NOMO-1 (cell line): ENCODE measurements at regions not wholly inside any gene's neighbourhood (a gene's known extent, or its start where the extent isn't known, plus 50 kb on each side); places are given as distances from the start of the nearest gene placed in this dataset.

ENCODE experiments used
- DNase-seq, 2 experiments: peaks; one replicate each; lab custom pipeline; 2025; ENCODE audit not compliant: unreplicated experiment in 2 of 2; lab: John Stamatoyannopoulos, UW

DNA sequence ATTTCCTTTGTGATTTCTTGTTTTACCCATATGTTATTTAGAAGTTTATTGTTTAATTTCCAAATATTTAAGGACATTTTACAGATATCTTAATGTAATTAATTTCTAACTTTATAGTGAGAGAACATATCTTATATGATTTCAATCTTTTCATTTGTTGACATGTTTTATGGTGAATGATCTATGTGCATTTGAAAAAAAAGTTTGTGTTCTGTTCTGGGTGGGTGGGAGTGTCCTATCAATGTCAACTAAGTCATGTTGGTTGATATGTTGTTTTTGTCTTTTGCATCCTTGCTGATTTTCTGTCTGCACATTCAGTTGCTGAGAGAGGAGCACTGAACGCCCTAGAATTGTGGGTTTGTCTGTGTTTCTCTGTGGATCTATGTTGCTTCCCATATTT is 50.3 kb upstream of the CBFA2T3 start:
- DNase-seq = no peak

DNA sequence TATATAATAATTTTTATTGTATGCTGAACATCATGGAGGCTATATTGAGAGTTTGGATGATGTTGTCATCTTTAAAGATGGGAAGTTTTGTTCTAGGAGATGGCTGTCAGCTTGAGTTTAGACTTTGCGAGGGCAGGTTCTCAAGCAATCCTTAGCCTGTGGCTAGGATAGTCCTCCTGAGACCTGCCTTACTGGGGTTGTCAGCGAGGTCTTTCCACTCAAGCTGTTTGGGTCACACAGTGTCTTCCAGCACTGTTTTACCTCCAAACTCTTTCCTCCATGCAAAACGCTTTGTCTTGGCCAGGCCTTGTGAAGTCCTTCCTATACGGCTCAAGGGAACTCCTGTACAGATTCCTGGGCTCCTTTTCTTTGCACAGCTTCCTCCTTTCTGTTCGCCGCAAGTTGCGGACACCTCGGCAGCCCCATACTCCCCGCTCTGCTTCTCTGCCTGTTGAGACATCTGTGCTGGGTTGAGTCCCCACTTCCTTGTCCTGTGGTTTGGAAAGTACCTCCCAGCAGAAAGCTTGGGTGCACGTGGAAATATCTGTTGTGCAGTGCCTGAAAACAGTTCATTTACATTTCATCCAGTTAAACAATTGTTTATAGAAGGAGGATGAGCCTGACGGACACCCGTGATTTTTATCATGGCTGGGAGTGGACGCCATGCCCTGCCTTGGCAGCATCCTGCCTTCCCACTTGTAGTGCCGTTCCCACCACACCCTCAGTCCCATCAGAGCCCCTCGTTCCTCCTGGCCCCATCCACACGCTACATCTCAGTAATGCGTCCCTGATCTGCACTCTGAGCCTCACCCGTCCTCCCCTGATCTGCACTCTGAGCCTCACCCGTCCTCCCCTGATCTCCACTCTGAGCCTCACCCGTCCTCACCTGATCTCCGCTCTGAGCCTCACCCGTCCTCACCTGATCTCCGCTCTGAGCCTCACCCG is 55.0 kb upstream of the CBFA2T3 start:
- DNase-seq = peak; percentile 91 to 97

DNA sequence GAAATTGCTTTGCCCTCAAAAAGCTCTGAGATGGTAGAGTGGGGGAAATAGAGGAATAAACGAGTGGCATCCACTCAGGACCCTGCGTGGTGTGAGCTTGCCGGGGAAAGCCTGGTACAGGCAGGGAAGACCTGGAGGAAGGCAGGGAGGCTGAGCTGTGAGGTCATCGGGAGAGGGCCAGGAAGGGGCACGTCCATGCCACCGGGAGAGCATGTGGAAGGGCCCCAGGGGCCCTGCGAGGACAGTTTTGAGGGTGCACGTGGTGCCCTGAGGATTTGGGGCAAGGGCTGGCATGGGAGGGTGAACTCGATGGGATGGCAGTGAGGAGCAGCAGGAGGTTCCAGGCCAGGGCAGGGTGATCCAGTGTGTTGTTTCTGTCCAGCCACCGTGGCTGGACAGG is 56.3 kb upstream of the CBFA2T3 start:
- DNase-seq = no peak

DNA sequence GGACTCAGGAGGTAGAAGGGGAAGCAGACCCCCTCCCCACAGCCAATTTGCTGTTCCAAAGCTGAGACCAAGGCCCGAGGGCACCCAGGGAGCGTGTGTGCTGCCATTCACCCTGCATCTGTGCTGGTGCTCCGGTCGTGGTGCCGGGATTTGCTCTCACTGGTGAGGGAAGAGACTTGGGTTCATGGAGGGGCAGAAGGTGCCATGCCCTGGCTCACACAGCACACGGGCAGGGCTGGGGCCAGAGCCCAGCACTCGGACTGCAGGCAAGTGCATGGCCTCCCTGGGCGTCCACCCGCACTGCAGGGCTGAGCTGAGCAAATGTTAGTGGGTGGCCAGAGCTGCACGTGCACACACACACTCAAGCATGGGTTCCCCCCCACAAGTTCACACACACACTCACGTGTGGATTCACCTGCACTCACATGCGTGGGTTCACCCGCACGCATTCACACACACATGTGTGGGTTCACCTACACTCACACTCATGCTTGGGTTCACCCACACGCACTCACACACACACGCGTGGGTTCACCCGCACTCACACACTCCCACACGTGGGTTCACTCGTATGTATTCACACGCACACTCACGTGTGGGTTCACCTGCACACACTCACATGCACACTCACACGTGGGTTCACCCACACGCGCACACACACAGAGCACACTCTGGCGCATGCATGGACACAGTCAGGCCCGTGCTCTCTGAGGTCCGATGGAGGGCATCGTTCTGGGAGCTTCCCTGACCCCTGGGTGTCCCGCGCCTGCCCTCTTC is 57.0 kb upstream of the CBFA2T3 start:
- DNase-seq = no peak

DNA sequence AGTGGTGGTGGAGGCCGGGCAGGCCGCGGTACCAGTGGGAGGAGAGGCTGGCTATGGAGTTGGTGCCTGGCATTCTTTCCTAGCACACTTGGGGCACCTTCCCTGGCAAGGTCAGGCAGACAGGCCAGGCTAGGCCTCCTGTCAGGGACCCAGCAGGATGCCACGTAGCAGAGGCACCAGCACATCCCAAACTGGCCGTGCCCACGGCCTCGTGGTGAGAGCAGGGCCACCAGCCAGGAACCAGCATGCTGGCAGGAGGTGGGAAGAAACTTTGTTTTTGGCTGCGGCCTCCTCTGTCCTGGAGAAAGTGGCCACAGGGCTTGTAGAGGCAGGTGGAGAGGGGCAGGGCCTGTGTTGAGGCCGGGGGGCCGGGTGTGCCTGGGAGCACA is 57.6 kb upstream of the CBFA2T3 start:
- no peak for DNase-seq

DNA sequence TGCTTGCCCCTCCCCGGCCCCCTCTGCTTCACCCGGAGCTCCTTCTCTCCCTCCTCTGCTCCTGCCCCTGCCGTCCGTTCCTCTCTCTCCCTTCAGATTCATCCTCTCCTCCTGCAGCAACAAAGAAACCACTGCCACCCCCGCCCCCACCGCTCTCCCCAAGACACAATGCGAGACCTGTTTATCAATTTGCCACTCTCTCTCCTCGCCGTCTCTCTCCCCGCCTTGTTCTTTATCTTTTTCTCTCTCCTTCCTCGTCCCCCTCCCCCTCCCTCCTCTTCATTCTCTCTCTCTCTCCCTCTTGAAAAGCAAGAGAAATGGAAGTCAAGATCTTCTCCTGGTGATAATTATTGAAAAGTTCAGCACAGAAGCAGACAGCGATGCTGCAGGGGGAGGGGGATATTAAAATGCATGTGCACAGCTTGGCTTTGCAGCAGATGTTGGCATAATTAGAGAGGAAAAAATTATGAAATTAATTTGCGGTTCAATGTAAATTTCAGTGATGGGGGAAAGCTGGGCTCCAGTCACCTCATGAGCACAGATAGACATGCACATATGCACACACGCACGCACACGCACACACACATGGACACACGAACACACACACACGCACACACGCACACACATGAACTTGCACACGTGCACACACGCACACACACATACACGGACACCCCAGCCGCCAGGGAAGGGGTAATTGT is 58.1 kb upstream of the CBFA2T3 start:
- DNase-seq = no peak

DNA sequence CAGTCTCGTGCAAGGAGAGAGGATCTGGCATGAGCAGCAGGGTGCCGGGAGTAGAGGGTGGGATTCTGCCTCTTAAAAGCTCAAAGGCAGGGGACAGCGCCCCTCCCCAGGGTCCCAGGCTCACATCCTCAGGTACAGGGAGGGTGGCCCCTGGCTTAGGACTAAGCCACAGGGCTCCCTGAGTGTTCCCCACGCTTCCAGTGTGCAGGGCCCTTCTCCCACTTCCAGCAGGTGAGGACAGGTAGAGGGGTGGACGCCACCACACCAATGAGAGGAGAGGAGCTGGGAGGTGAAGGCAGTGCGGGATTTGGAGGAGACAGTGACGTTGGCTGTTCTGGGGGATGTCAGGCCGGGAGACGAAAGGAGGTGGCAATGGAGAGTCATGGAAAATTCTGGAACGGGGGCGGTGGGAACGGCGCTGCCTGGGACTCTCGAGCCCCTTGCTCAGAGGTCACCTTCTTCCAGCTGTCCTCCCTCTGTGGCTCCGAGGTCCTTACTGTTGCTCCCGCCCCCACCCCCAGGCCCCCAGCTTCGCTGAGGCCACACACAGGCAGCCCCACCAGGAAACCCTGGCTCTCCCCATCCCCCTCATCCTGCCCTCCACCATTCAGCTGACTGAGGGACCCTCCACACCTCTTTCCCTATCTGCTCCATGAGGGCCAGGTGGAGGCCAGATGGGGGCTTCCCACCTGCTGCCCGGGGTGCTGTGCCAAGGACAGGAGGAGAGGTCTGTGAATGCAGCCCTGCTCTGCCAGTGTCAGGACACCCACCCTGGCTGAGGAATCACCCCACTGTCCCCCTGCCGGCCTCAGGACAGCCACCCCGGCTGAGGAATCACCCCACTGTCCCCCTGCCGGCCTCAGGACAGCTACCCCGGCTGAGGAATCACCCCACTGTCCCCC is 57.7 kb upstream of the ACSF3 start:
- DNase-seq = no peak

DNA sequence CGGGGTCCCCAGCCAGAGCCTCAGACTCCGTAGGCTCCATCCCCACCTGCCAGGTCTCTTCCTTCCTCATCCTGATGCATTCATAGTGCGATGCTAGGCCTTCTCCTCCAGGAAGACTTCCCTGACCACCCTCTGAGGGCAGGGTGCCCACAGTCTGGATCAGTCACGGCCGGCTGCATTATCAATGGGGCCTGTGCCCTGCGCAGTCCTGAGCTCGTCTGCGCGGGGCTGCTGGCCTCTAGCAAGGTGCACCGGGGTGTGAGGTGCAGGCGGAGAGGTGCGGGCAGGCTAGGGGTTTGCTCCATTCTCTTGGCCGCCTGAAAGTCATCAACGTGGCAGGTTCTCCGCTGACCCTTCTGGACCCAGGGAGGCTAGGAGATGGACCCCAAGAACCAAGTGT is 56.9 kb upstream of the ACSF3 start:
- no peak for DNase-seq

DNA sequence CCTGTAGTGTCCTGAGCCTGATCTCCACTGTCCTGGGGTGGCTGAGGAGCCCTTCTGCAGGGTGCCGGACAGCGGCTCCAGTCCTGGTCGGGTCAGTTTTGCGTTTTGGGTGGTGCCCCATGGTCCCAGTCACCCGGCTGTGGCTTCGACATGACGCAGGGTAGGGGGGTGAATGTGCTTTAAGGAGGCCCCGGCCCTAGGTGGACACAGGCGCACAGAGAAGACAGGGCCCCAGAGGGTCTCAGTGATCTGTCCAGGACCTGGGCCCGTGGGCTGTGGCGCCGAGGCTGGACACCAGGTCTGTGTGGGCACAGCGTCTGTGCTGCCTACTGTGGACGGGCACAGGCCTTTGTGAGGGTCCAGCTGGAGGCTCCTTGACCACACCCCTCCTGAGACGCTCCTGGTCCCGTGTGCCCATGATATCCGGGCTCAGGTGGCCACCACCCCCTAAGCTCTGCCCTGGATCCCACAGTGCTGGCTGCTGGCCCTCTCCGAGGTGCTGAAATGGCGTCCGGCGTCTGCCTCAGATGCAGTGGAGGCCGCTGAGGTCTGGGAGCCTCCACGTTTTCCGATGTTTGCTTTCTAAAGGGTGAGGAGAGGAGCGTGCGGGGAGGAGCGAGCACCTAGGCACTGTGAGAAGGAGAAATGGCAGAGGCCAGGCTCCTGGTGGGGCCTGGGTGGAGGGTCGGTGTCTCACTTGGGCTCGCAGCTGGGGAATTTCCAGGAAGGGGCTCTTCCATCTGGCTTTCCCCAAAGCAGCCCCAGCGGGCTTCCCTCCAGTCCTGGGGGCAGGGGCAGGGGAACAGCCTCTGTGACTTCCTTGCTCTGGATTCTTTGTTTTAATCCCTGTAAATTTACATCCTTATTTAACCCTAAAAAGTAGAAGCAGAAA is 56.1 kb upstream of the ACSF3 start:
- peak; percentile 7 to 16 for DNase-seq

DNA sequence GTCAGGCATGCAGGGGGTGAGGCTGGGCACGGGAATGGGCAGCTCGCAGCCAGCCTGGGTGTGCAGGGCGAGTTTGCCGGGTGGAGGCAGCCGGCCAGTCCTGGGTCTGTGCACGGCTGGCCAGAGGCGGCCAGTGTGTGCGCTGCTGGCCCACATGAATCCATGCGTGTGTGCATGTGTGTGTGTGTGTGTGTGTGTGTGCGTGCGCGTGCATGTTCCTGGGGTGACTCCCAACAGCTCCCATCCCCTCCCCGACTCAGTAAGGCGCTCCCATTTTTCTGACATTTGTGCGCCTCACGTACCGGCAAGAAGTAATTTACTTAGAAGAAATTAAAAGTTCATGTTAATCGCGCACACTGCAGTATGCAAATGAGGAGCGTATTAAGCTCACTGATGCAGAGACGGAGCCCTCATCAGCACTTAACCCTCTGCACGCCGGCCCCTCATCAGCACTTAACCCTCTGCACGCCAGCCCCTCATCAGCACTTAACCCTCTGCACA is 55.4 kb upstream of the ACSF3 start:
- DNase-seq = no peak

DNA sequence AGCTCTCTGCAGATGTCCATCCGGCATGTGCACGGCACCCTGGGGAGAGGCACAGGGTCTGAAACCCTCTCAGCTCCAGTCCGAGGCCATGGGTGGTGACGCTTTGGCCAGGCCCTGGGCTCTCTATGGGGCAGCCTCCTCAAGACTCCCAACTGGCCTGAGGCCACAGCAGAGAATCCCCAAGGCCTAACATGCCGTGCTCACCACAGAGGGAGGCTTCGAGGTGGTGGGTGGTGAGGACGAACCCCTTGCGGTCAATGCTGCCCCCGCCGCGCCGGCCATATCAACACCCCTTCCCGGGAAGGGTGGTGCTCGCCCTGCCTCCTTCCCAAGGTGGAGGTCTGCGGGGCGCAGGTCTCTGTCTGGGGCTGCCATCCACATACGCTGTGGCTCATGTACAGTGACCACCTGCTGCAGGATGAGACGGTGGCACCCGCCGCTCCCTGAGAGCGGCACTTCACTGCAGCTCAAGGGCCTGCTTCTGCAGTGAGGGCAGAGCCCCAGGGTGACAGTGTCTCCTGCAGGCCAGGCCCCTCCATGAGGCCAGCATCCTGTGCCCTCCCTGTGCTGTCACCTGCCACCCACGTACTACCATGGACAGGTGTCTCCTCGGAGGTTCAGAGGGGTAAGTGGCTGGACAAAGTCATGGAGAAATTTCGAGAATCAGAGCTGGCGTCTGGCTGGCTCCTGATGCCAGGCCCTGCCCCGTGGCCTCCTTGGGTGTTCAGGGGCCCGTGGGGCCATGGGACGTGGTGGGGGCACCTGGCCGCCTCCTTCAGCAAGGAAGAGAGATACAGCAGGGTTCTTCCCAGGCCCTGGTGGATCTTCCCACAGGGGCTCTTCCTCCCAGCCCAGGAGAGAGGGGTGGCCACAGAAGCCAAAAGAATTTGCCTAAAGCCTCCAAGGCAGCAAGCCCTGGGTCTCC is 54.6 kb upstream of the ACSF3 start:
- no peak for DNase-seq

DNA sequence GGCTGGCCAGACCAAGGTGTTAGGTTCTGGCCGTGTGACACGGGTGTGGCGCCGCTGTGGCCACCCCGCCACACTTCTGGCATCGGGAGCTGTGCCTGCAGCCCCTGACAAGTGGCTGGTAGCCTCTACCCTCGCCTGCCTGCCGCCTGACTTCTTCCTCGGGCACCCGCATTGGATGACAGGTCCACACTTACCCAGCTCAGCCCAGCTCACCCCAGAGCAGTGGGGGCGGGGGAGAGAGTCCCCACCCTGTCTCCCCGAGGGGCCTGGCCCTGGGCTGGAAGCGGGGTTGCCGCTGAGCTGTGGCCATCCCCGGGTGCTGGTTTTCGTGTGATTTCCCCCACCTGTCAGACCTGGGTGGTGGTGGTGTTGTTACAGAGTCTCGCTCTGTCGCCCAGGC is 53.9 kb upstream of the ACSF3 start:
- no peak for DNase-seq

DNA sequence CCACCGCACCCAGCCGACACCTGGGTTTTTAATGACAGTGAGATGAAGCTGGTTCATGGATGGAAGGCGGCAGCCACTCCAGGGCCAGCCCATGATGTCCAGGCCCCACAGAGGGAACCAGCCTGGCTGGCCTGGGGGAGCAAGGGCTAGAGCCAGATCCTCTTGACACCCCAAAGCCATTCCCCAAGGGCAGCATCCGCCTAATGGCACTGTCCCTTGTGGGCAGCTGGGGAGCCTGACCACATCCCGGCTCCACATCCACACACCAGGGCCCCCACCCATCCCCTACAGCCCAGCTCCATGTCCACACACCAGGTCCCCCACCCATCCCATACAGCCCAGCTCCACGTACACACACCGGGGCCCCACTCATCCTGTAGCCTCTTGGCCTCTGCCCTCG is 53.3 kb upstream of the ACSF3 start:
- DNase-seq = no peak

DNA sequence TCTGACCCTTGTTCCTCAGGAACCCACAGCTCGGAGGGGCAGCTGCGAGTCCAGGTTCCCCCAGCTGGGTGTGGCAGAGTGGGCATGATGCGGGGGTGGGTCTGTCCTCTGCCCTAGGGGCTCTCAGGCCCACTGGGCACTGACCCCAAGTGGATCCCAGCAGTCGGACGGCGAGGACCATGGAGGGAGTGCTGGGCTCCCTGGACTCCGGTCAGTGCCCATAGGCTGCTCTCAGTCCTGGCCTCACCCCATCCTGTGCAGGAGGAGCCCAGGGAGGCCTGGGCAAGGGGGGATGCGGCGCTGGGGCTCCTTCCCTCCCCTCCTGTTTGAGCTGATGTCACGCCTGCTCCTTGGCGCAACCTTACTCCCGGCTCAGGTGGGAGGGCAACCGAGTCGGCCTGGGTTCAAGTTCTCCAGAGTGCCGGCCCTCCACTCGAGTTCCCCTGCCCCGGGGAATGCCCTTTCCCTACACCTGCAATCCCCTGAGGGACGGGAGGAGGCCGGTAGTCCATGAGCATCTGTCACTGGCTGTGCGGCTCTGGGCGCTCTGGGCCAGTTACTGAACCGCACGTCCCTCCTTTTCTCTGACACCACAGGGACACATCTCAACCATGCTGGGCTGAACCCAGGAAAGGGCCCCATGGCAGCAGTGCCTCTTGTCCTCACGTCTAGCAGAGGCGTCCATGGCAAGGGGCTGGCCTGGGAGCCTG is 52.6 kb upstream of the ACSF3 start:
- no peak for DNase-seq

DNA sequence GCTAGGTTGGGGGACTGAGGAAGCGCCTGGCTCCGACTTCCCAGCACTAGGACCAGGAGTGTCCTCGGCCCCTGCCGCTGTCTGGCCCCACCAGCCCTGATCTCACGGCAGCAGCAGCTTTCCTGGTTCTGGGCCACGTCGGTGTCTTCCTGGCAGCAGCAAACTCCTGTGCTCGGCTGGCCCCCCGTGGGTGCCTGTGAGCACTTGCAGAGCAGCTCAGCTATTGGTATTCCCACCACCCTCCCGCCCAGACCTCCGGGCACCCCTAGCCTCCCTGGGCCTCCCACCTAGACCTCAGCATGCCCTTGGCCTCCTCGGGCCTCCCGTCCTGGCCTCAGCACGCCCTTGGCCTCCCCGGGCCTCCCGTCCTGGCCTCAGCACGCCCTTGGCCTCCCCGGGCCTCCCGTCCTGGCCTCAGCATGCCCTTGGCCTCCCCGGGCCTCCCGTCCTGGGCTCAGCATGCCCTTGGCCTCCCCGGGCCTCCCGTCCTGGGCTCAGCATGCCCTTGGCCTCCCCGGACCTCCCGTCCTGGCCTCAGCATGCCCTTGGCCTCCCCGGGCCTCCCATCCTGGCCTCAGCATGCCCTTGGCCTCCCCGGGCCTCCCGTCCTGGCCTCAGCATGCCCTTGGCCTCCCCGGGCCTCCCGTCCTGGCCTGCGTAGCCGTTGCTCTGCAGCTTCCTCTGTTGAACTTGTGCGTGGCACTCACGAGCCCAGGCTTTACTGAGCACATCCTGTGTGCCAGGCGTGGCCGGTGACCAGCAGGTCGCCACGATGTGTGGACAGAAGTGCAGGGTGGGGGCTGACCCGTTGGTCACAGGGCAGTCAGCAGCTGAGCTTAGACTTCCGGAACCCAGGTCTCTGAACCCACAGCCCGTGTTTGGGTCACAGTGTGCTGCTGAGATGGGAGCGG is 51.8 kb upstream of the ACSF3 start:
- DNase-seq = no peak

DNA sequence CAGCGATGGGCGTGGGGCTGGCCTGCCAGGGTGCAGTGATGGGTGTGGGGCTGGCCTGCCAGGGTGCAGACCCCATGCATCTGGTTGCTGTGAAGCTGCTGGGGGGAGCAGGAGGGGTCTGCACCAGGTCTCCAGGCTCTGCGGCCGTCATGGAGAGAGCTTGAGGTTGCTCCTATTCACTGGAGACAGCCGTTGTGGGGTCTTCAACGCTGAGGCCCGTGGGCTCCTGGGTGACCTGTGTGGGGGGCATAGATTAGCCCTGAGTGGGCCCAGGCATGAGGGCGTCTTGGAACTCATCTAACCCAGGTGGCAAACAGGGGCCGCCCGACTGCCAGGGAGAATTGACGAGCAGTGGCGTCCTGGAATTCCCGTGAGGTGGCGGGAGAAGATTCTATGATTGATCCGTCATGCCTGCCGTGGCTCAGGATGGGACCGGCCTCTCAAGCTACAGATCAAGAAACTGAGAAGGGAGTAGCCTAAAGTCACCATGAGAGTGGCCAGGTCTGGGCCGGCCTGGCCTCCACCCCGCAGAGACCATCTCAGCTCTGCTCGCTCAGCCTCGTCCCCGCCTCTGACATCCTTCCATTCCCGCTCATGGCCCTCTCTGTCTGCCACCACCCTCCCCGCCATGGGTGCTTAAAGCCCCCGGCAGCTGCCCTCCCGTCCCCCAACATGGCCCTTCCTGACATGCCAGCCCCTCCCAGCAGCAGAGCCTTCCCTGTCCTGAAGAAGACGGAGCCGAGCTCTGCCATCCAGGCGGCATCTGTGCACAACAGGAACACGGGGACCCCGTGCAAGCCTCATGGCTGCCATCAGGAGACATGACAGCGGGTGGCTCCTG is 50.7 kb upstream of the ACSF3 start:
- DNase-seq = no peak
